Erythroblast (primary cell): ENCODE measurements at regions not wholly inside any gene's neighbourhood (a gene's known extent, or its start where the extent isn't known, plus 50 kb on each side); places are given as distances from the start of the nearest gene placed in this dataset.

Experiments
- DNase-seq, 2 experiments: peaks; one replicate each; lab custom pipeline; 2025; lab: John Stamatoyannopoulos, UW
- GATA1 ChIP-seq: IDR thresholded peaks from 2 replicates; pipeline ENCODE4 v1.6.1; 2011; ENCODE audit warnings: low read depth, mild to moderate bottlenecking, control low read depth, low read length, moderate library complexity
- POLR2A ChIP-seq: IDR thresholded peaks from 2 replicates; pipeline ENCODE4 v1.6.1; 2011; ENCODE audit warnings: mild to moderate bottlenecking, low read length

GRCh38 chr3:144344925-144345548 is 373.4 kb downstream of the DIPK2A start:
- no peak for DNase-seq
- no peak for TF ChIP-seq POLR2A
- no peak for TF ChIP-seq GATA1

GRCh38 chr3:144350125-144350524 is 378.5 kb downstream of the DIPK2A start:
- TF ChIP-seq GATA1: no peak
- TF ChIP-seq POLR2A: no peak
- DNase-seq: no peak

GRCh38 chr3:144351011-144351410 is 379.4 kb downstream of the DIPK2A start:
- TF ChIP-seq GATA1 (no peak), POLR2A (no peak)
- DNase-seq: no peak

GRCh38 chr3:144351773-144352365 is 380.2 kb downstream of the DIPK2A start:
- TF ChIP-seq GATA1 (no peak), POLR2A (no peak)
- no peak for DNase-seq

- TF ChIP-seq POLR2A (no peak), GATA1 (no peak)
- DNase-seq: no peak
These were observed 386.6 kb downstream of the DIPK2A start for GRCh38 chr3:144358191-144358590.

- no peak for DNase-seq
- TF ChIP-seq GATA1 (no peak), POLR2A (no peak)
These were observed 389.4 kb downstream of the DIPK2A start for GRCh38 chr3:144361002-144361401.

GRCh38 chr3:144362126-144362525 is 390.5 kb downstream of the DIPK2A start:
- no peak for DNase-seq
- TF ChIP-seq POLR2A (no peak), GATA1 (no peak)

GRCh38 chr3:144363856-144364255 is 392.2 kb downstream of the DIPK2A start:
- DNase-seq: no peak
- TF ChIP-seq POLR2A: no peak
- TF ChIP-seq GATA1: no peak

GRCh38 chr3:144364737-144365136 is 393.1 kb downstream of the DIPK2A start:
- DNase-seq: no peak

GRCh38 chr3:144369129-144369879 is 397.7 kb downstream of the DIPK2A start:
- no peak for TF ChIP-seq POLR2A
- no peak for TF ChIP-seq GATA1
- no peak for DNase-seq

More at GRCh38 chr3:144364737-144365136, 393.1 kb downstream of the DIPK2A start:
- TF ChIP-seq GATA1: no peak
- no peak for TF ChIP-seq POLR2A

GRCh38 chr3:144375088-144375487 is 403.5 kb downstream of the DIPK2A start:
- DNase-seq: no peak
- no peak for TF ChIP-seq GATA1
- no peak for TF ChIP-seq POLR2A

GRCh38 chr3:144380849-144381248 is 409.2 kb downstream of the DIPK2A start:
- TF ChIP-seq POLR2A (no peak), GATA1 (no peak)

GRCh38 chr3:144381607-144382006 is 410.0 kb downstream of the DIPK2A start:
- TF ChIP-seq POLR2A (no peak), GATA1 (no peak)

More at GRCh38 chr3:144380849-144381248, 409.2 kb downstream of the DIPK2A start:
- no peak for DNase-seq

More at GRCh38 chr3:144381607-144382006, 410.0 kb downstream of the DIPK2A start:
- DNase-seq: no peak
